ENCODE measurements at regions not wholly inside any gene's neighbourhood (a gene's known extent, or its start where the extent isn't known, plus 50 kb on each side); places are given as distances from the start of the nearest gene placed in this dataset.

DNA sequence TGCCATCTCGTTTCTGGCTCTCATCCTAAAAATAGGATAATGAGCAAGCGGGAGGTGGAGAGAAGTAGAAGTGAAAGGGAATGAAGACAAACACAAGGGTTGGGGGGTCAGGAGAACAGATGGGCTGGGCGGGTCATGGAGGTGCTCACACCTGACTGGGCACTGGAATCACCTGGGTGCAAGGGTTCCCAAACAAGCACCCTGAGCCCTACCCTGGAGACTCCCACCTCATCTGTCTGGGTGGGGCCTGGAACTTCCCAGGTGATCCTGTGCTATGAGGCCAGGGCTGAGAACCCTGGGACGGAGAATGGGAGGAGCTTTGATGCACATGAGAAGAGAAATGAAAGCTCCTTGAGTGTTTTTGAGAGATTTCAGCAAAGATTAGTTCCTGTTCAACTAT lies 223.6 kb downstream of the ANKRD60 start (continued):
- TF ChIP-seq GTF2F1 (IDR thresholded peaks at IDR 0.05; ENCODE audit: borderline replicate concordance, low read depth, low read length) (no peak), TCF12 (IDR thresholded peaks at IDR 0.05; ENCODE audit: low read depth, low read length) (no peak), NRF1 (IDR thresholded peaks at IDR 0.05; ENCODE audit: low read depth, low read length) (no peak), NANOG (IDR thresholded peaks at IDR 0.05; ENCODE audit: insufficient read depth, low read depth, low read length, poor library complexity, severe bottlenecking) (no peak), TAF7 (optimal IDR thresholded peaks at IDR 0.05; ENCODE audit: borderline replicate concordance, low read depth, low read length) (no peak)

Data from H1 (cell line).